GM20000 (cell line): ENCODE measurements at regions not wholly inside any gene's neighbourhood (a gene's known extent, or its start where the extent isn't known, plus 50 kb on each side); places are given as distances from the start of the nearest gene placed in this dataset.

Source experiments
- DNase-seq: peaks from one replicate; pipeline ENCODE4 v3.0.0; 2012; ENCODE audit warnings: low spot score
- TF ChIP-seq, protein P1 (sequence below): IDR thresholded peaks from 2 replicates; pipeline ENCODE4 v1.5.1; 2012; ENCODE audit warnings: mild to moderate bottlenecking, control low read depth; ENCODE audit errors: extremely low read depth, missing control alignments

DNA sequence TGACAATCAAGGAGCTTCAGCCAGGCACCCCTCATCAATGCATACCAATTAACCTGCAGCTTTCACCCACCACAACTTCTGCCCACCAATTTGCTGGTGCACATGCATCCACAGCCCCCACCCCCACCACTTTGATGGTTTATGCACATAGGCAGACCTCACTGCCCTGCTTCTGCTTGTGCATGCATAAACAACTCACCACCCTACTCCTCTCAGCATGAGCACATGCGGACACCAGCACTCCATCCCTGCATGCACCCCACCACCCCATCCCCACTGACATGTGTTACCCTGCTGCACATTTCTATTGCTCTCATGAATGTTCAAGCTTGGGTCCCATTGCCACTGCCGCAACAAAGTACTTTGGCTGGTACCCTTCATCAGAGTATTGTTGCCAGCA is 94.5 kb upstream of the GALNTL6 start:
- DNase-seq: no peak
- TF ChIP-seq, protein P1, sequence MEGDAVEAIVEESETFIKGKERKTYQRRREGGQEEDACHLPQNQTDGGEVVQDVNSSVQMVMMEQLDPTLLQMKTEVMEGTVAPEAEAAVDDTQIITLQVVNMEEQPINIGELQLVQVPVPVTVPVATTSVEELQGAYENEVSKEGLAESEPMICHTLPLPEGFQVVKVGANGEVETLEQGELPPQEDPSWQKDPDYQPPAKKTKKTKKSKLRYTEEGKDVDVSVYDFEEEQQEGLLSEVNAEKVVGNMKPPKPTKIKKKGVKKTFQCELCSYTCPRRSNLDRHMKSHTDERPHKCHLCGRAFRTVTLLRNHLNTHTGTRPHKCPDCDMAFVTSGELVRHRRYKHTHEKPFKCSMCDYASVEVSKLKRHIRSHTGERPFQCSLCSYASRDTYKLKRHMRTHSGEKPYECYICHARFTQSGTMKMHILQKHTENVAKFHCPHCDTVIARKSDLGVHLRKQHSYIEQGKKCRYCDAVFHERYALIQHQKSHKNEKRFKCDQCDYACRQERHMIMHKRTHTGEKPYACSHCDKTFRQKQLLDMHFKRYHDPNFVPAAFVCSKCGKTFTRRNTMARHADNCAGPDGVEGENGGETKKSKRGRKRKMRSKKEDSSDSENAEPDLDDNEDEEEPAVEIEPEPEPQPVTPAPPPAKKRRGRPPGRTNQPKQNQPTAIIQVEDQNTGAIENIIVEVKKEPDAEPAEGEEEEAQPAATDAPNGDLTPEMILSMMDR: no peak

- TF ChIP-seq, protein P1: no peak
- DNase-seq: no peak
These were observed 95.1 kb upstream of the GALNTL6 start for GRCh38 chr4:171718069-171718468.

GRCh38 chr4:171717231-171717741 is 95.9 kb upstream of the GALNTL6 start:
- TF ChIP-seq, protein P1: no peak
- no peak for DNase-seq

DNA sequence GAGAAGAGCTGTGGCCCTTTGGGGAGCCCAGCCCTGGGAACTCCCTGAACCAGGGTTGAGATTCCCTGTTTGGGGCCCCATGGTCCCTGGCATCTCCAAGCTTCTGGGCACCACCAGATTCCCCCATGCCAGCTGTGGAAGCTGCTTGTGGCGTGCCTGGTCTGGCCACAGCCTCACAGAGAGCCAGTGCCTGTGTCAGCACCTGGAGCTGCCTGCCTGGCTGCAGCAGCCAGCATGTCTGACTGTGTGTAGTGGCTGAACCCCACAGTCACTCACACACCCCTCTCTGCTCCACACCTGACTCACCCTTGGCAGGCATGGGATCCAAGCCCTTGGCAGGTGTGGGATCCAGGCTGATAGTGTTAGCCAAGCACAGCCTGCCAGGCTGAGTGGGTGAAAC is 97.2 kb upstream of the GALNTL6 start:
- TF ChIP-seq, protein P1: no peak
- no peak for DNase-seq

- no peak for DNase-seq
- TF ChIP-seq, protein P1: no peak
These were observed 98.3 kb upstream of the GALNTL6 start for GRCh38 chr4:171714791-171715454.

- no peak for DNase-seq
- TF ChIP-seq, protein P1: no peak
These were observed 102.5 kb upstream of the GALNTL6 start for GRCh38 chr4:171710743-171711142.

DNA sequence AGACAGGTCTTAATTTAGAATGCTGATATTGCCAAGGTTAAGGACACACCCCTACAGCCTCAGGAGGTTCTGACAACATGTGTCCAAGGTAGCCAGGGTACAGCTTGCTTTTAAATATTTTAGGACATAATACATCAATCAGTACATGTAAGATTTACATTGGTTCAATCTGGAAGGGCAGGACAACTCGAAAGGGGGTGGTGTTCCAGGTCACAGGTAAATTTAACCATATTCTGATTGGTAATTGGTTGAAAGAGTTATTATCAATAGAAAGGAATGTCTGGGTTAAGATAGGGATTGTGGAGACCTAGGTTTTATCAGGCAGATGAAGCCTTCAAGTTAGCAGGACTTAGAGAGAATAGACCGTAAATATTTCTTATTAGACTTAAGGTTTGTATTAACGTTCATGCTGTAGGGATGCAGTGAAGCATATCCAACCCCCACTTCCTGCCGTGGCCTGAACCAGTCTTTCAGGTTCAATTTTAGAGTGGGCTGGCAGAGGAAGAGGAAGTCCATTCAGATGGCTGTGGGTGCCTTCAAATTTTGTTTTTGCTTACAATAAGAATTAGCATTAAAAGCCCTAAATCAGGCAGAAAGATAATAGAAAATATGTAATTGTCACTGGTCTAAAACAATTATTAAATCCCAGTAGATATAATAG is 136.5 kb upstream of the GALNTL6 start:
- TF ChIP-seq, protein P1: no peak
- peak; percentile 24 for DNase-seq
